Liver (tissue), 8 donors: ENCODE measurements at regions not wholly inside any gene's neighbourhood (a gene's known extent, or its start where the extent isn't known, plus 50 kb on each side); places are given as distances from the start of the nearest gene placed in this dataset.

Source experiments
- DNase-seq: peaks from one replicate; pipeline ENCODE4 v3.0.0-alpha.2; 2017; ENCODE audit warnings: low spot score
- H3K27ac ChIP-seq, 2 donors: one replicate each; pipeline ENCODE4 v1.7.0; 2013; ENCODE audit warnings: inconsistent platforms in 2 of 2, low read length in 2 of 2, control low read depth in 1 of 2, low read depth in 1 of 2, mild to moderate bottlenecking in 1 of 2
- H3K27me3 ChIP-seq, 4 donors: one replicate each; pipeline versions ENCODE4 v1.6.1 to v1.7.0; 2013; ENCODE audit warnings: low read length in 3 of 4, inconsistent platforms in 1 of 4, mild to moderate bottlenecking in 1 of 4, moderate library complexity in 1 of 4; ENCODE audit not compliant: control insufficient read depth in 4 of 4, insufficient read depth in 4 of 4
- H3K36me3 ChIP-seq, 4 donors: one replicate each; pipeline versions ENCODE4 v1.6.1 to v1.7.0; 2013; ENCODE audit warnings: low read length in 3 of 4, mild to moderate bottlenecking in 3 of 4, low read depth in 1 of 4, moderate library complexity in 1 of 4; ENCODE audit not compliant: control insufficient read depth in 4 of 4, insufficient read depth in 3 of 4
- H3K4me1 ChIP-seq, 4 donors: one replicate each; pipeline versions ENCODE4 v1.6.1 to v1.7.0; 2013; ENCODE audit warnings: low read length in 3 of 4, mild to moderate bottlenecking in 3 of 4, moderate library complexity in 1 of 4; ENCODE audit not compliant: control insufficient read depth in 4 of 4, insufficient read depth in 4 of 4
- H3K4me3 ChIP-seq, 3 donors: one replicate each; pipeline versions ENCODE4 v1.6.1 to v1.7.0; 2013; ENCODE audit warnings: low read length in 3 of 3, control low read depth in 1 of 3, low read depth in 1 of 3, mild to moderate bottlenecking in 1 of 3
- H3K9ac ChIP-seq, 2 donors: one replicate each; pipeline ENCODE4 v1.7.0; 2013; ENCODE audit warnings: low read length in 2 of 2, mild to moderate bottlenecking in 2 of 2, moderate library complexity in 2 of 2, control low read depth in 1 of 2, low read depth in 1 of 2
- H3K9me3 ChIP-seq, 4 donors: one replicate each; pipeline versions ENCODE4 v1.6.1 to v1.7.0; 2013; ENCODE audit warnings: low read length in 3 of 4; ENCODE audit not compliant: control insufficient read depth in 4 of 4
- ATF3 ChIP-seq: IDR thresholded peaks from 2 replicates; pipeline ENCODE4 v1.6.1; 2016; ENCODE audit warnings: antibody characterized with exemption
- EGR1 ChIP-seq, 2 donors: IDR thresholded peaks; 2 replicates each; pipeline ENCODE4 v1.6.1; 2016 to 2018; ENCODE audit warnings: antibody characterized with exemption in 2 of 2, low read depth in 2 of 2
- FOXA1 ChIP-seq: IDR thresholded peaks from 2 replicates; pipeline ENCODE4 v1.6.1; 2016; ENCODE audit warnings: antibody characterized with exemption
- FOXA2 ChIP-seq: IDR thresholded peaks from 2 replicates; pipeline ENCODE4 v1.6.1; 2016; ENCODE audit warnings: antibody characterized with exemption
- GABPA ChIP-seq, 2 donors: IDR thresholded peaks in 1 of 2; conservative IDR thresholded peaks in 1 of 2; 2 replicates each; pipeline ENCODE4 v1.6.1; 2016; ENCODE audit warnings: antibody characterized with exemption in 2 of 2, mild to moderate bottlenecking in 1 of 2, moderate library complexity in 1 of 2
- HNF4A ChIP-seq, 2 donors: conservative IDR thresholded peaks; 2 replicates each; pipeline ENCODE4 v1.6.1; 2016; ENCODE audit warnings: antibody characterized with exemption in 2 of 2, mild to moderate bottlenecking in 2 of 2
- HNF4G ChIP-seq: IDR thresholded peaks from 2 replicates; pipeline ENCODE4 v1.6.1; 2016; ENCODE audit warnings: antibody characterized with exemption
- JUND ChIP-seq, 2 donors: IDR thresholded peaks; 2 replicates each; pipeline ENCODE4 v1.6.1; 2016; ENCODE audit warnings: antibody characterized with exemption in 2 of 2
- NR2F2 ChIP-seq: IDR thresholded peaks from 2 replicates; pipeline ENCODE4 v1.6.1; 2016; ENCODE audit warnings: antibody characterized with exemption
- RXRA ChIP-seq, 2 donors: IDR thresholded peaks; 2 replicates each; pipeline ENCODE4 v1.6.1; 2017 to 2018; ENCODE audit warnings: antibody characterized with exemption in 2 of 2, mild to moderate bottlenecking in 1 of 2
- SP1 ChIP-seq: IDR thresholded peaks from 2 replicates; pipeline ENCODE4 v1.6.1; 2018; ENCODE audit warnings: antibody characterized with exemption, mild to moderate bottlenecking
- TAF1 ChIP-seq: conservative IDR thresholded peaks from 2 replicates; pipeline ENCODE4 v1.6.1; 2016; ENCODE audit warnings: antibody characterized with exemption, mild to moderate bottlenecking
- YY1 ChIP-seq: IDR thresholded peaks from 2 replicates; pipeline ENCODE4 v1.6.1; 2016; ENCODE audit warnings: antibody characterized with exemption, mild to moderate bottlenecking
- ZBTB33 ChIP-seq: IDR thresholded peaks from 2 replicates; pipeline ENCODE4 v1.6.1; 2016; ENCODE audit warnings: antibody characterized with exemption
- WGBS: extraction: QIAGEN DNeasy Blood & Tissue Kit; methylation state at CpG from one replicate; pipeline ENCODE4 v1.1.7; 2013; 5-methylcytosine and 5-hydroxymethylcytosine counted together
- TF ChIP-seq, protein P1 (sequence below): IDR thresholded peaks from 2 replicates; pipeline ENCODE4 v1.6.1; 2016; ENCODE audit warnings: antibody characterized with exemption
- TF ChIP-seq, protein P2 (sequence below): fragments of 150-350 bp; IDR thresholded peaks from 2 replicates; pipeline ENCODE4 v1.5.1; 2017; ENCODE audit warnings: improper control_type of control experiment, low read depth, low read length; ENCODE audit not compliant: missing input control
- TF ChIP-seq, protein P3 (sequence below): IDR thresholded peaks from 2 replicates; pipeline ENCODE4 v1.6.1; 2016; ENCODE audit warnings: antibody characterized with exemption, mild to moderate bottlenecking
- donor health status: healthy.
- donor health status: healthy.
- donor health status: healthy.
- donor health status: healthy.
- donor health status: healthy.

DNA sequence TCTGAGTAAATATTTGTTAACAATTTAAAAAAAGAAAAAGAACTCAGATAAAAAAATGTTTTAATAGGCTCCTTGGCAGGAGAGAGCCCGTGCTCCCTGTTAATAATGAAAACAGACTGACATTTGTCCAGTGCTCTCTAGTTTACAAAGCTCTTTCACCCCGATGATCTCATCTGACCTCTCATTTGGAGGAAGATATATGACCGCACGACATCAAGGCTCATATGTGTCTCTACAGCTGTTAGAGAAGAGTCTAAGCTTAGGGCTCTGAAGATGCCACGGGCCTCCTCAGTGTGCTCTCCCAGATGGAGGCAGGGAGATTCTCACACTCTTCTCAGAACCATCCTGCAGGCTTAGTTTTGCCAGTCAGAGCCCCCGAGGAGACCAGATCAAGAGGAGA lies 280.8 kb upstream of the IRX5 start:
- TF ChIP-seq TAF1, result no peak
- TF ChIP-seq FOXA2, result no peak
- TF ChIP-seq SP1, result no peak
- no peak for TF ChIP-seq GABPA (IDR thresholded peaks at IDR 0.05 in 1 of 2, conservative IDR thresholded peaks at IDR 0.05 in 1 of 2)
- no peak for TF ChIP-seq FOXA1
- TF ChIP-seq HNF4A (conservative IDR thresholded peaks at IDR 0.05), result no peak
- TF ChIP-seq RXRA (IDR thresholded peaks at IDR 0.05), result no peak
- no peak for TF ChIP-seq YY1
- TF ChIP-seq, protein P1, sequence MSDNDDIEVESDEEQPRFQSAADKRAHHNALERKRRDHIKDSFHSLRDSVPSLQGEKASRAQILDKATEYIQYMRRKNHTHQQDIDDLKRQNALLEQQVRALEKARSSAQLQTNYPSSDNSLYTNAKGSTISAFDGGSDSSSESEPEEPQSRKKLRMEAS, result no peak
- TF ChIP-seq EGR1 (IDR thresholded peaks at IDR 0.05; ENCODE audit: low read depth in 2 of 2), result no peak
- TF ChIP-seq, protein P2, sequence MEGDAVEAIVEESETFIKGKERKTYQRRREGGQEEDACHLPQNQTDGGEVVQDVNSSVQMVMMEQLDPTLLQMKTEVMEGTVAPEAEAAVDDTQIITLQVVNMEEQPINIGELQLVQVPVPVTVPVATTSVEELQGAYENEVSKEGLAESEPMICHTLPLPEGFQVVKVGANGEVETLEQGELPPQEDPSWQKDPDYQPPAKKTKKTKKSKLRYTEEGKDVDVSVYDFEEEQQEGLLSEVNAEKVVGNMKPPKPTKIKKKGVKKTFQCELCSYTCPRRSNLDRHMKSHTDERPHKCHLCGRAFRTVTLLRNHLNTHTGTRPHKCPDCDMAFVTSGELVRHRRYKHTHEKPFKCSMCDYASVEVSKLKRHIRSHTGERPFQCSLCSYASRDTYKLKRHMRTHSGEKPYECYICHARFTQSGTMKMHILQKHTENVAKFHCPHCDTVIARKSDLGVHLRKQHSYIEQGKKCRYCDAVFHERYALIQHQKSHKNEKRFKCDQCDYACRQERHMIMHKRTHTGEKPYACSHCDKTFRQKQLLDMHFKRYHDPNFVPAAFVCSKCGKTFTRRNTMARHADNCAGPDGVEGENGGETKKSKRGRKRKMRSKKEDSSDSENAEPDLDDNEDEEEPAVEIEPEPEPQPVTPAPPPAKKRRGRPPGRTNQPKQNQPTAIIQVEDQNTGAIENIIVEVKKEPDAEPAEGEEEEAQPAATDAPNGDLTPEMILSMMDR, result no peak
- no peak for TF ChIP-seq JUND (IDR thresholded peaks at IDR 0.05)
- TF ChIP-seq NR2F2, result no peak
- TF ChIP-seq ZBTB33, result no peak
- no peak for TF ChIP-seq ATF3
- Histone ChIP-seq H3K27ac (no peak overlapping the region), H3K4me1 (no peaks in the 10 kb centered on the region)

GRCh38 chr16:54648575-54648974 lies 282.1 kb upstream of the IRX5 start:
- Histone ChIP-seq H3K4me1 (no peaks in the 10 kb centered on the region), H3K9ac (no peak overlapping the region), H3K27me3 (peaks cover 0 to 2% (median 0%) of the 10 kb centered on the region in 4 donors), H3K27ac (no peak overlapping the region), H3K9me3 (peaks cover 0 to 3% (median 0%) of the 10 kb centered on the region in 4 donors), H3K36me3 (no peaks in the 10 kb centered on the region), H3K4me3 (no peak overlapping the region)
- no peak for TF ChIP-seq SP1
- no peak for TF ChIP-seq ATF3
- TF ChIP-seq TAF1, result no peak
- no peak for TF ChIP-seq RXRA (IDR thresholded peaks at IDR 0.05)
- no peak for TF ChIP-seq JUND (IDR thresholded peaks at IDR 0.05)
- no peak for TF ChIP-seq HNF4G
- TF ChIP-seq, protein P3, sequence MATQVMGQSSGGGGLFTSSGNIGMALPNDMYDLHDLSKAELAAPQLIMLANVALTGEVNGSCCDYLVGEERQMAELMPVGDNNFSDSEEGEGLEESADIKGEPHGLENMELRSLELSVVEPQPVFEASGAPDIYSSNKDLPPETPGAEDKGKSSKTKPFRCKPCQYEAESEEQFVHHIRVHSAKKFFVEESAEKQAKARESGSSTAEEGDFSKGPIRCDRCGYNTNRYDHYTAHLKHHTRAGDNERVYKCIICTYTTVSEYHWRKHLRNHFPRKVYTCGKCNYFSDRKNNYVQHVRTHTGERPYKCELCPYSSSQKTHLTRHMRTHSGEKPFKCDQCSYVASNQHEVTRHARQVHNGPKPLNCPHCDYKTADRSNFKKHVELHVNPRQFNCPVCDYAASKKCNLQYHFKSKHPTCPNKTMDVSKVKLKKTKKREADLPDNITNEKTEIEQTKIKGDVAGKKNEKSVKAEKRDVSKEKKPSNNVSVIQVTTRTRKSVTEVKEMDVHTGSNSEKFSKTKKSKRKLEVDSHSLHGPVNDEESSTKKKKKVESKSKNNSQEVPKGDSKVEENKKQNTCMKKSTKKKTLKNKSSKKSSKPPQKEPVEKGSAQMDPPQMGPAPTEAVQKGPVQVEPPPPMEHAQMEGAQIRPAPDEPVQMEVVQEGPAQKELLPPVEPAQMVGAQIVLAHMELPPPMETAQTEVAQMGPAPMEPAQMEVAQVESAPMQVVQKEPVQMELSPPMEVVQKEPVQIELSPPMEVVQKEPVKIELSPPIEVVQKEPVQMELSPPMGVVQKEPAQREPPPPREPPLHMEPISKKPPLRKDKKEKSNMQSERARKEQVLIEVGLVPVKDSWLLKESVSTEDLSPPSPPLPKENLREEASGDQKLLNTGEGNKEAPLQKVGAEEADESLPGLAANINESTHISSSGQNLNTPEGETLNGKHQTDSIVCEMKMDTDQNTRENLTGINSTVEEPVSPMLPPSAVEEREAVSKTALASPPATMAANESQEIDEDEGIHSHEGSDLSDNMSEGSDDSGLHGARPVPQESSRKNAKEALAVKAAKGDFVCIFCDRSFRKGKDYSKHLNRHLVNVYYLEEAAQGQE, result no peak
- WGBS, result 85% methylated on average over 10 of the region's 10 CpGs
- no peak for DNase-seq

More for the DNA sequence above, 280.8 kb upstream of the IRX5 start:
- DNase-seq, result no peak
- H3K9ac ChIP-seq, result no peak overlapping the region
- WGBS, result 50% methylated on average over 6 of the region's 6 CpGs
- H3K36me3 ChIP-seq, result no peaks in the 10 kb centered on the region
- H3K9me3 ChIP-seq, result peaks cover 0 to 2% (median 0%) of the 10 kb centered on the region in 4 donors
- no peak overlapping the region for H3K4me3 ChIP-seq
- peaks cover 0 to 5% (median 0%) of the 10 kb centered on the region in 4 donors for H3K27me3 ChIP-seq
